Loucy (cell line): ENCODE measurements at regions not wholly inside any gene's neighbourhood (a gene's known extent, or its start where the extent isn't known, plus 50 kb on each side); places are given as distances from the start of the nearest gene placed in this dataset.
"Not testable (repeated sequence)": the region's sequence is repeated elsewhere in the genome, so short reads cannot be mapped to it uniquely, and the experiment has no call there.

Experiments used
- CTCF ChIP-seq: fragments of 200-600 bp; sonication (generic); conservative IDR thresholded peaks from 2 replicates; pipeline ENCODE4 v1.5.1; 2014; ENCODE audit warnings: mild to moderate bottlenecking, antibody characterized with exemption, low read length
- EZH2phosphoT487 ChIP-seq: fragments of 200-600 bp; IDR thresholded peaks from 2 replicates; pipeline ENCODE4 v1.6.1; 2018; ENCODE audit warnings: antibody characterized with exemption, mild to moderate bottlenecking, moderate library complexity, borderline replicate concordance

GRCh38 chr11:38116616-38117015 is 1518.6 kb upstream of the RAG2 start:
- not testable (repeated sequence) for TF ChIP-seq EZH2phosphoT487, CTCF
